ENCODE measurements at regions not wholly inside any gene's neighbourhood (a gene's known extent, or its start where the extent isn't known, plus 50 kb on each side); places are given as distances from the start of the nearest gene placed in this dataset.

DNA sequence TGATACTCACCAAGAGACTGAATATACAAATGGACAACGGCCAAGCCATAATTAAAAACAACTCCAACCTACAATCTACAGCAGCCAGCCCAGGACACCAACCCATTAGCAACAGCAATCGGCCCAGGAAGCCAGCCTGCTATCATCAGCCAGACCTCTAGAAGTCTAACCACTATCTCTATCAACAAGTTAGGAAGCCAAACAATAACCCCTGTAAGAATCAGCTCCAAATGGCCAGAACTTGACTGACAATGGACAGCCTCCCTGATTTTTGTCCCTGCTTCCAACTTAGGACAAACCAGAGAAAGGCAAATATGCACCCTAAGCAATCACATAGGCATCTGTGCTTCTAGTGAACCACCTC lies 511.8 kb upstream of the JARID2 start:
- Histone ChIP-seq H3K4me3 (no peak overlapping the region), H3K9me3 (no peaks in the 10 kb centered on the region), H3K36me3 (no peaks in the 10 kb centered on the region), H3K27ac (peak overlapping the region in 1 of 4 donors; percentile 38), H3K27me3 (no peaks in the 10 kb centered on the region), H3K4me1 (no peaks in the 10 kb centered on the region)
- no peak for DNase-seq
- TF ChIP-seq, protein P1, sequence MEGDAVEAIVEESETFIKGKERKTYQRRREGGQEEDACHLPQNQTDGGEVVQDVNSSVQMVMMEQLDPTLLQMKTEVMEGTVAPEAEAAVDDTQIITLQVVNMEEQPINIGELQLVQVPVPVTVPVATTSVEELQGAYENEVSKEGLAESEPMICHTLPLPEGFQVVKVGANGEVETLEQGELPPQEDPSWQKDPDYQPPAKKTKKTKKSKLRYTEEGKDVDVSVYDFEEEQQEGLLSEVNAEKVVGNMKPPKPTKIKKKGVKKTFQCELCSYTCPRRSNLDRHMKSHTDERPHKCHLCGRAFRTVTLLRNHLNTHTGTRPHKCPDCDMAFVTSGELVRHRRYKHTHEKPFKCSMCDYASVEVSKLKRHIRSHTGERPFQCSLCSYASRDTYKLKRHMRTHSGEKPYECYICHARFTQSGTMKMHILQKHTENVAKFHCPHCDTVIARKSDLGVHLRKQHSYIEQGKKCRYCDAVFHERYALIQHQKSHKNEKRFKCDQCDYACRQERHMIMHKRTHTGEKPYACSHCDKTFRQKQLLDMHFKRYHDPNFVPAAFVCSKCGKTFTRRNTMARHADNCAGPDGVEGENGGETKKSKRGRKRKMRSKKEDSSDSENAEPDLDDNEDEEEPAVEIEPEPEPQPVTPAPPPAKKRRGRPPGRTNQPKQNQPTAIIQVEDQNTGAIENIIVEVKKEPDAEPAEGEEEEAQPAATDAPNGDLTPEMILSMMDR (IDR thresholded peaks at IDR 0.05) = no peak
- no peak for TF ChIP-seq POLR2A (IDR thresholded peaks at IDR 0.05)
- TF ChIP-seq POLR2AphosphoS5 (IDR thresholded peaks at IDR 0.05) = no peak
- TF ChIP-seq EP300 (IDR thresholded peaks at IDR 0.05; ENCODE audit: low read depth) = no peak
- in situ Hi-C loops (cut with MboI; ENCODE audit: low pct_ligation_motif_present in 1 of 4, low pct_unique_long_range_greater_than_20kb in 1 of 4, low sequenced_read_pairs in 3 of 4) = no loop called here
- 81 to 100% methylated on average over 1 to 2 of the region's 2 CpGs for WGBS, 2 donors (ENCODE audit: low coverage in 1 of 2)
- intact Hi-C loops (cut with DNase I; ENCODE audit: low total_unique reads) = no loop called here

DNA sequence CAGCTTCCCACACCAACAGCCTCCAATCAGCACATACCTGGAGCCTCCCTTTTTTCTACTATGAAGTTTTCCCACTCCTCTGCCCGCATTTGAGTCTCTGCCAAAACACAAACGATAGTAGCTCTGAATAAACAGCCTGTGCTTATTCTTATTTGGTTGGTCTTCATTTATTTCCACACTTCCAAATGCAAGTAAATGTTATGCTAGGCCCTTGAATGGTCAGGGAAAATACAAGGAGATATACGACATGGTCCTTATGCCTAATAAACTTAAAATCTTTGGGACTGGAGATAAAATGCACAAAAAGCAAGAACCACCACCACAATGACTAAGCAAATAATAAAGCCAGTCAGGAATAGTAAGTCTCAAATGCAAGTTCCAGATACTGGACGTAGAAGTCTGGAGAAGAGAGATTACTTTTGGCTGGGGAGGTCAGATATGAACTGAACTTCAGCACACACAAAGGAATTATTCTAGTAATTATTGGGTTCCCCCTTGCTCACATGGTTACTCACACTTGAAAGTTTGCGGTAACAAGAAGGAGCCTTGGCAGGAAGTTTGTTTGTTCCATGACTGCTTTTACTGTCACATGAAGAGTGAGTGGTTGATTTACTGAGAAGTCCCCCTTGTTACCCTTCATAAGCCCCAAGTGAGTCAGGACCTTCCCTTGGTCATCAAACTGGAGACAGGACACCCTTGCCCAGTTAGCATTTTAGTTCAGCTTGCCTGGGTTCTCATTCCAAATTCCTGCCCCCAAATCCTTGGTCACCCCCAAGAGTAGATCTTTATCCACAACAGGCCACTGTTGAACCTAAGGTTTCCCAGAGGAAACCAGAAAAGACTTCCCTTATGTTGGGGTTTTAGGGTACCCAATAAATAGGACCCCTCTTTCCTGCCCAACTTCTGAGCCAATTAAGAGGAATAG lies 511.2 kb upstream of the JARID2 start:
- TF ChIP-seq EP300 (IDR thresholded peaks at IDR 0.05; ENCODE audit: low read depth) (no peak), POLR2A (IDR thresholded peaks at IDR 0.05) (no peak), POLR2AphosphoS5 (IDR thresholded peaks at IDR 0.05) (no peak)
- TF ChIP-seq, protein P1 (IDR thresholded peaks at IDR 0.05) = no peak
- DNase-seq = no peak
- no peaks in the 10 kb centered on the region for H3K9me3 ChIP-seq
- H3K27ac ChIP-seq = peak overlapping the region in 2 of 4 donors; percentile 35 to 38
- intact Hi-C loops (cut with DNase I; ENCODE audit: low total_unique reads) (no loop called here), in situ Hi-C loops (cut with MboI; ENCODE audit: low pct_ligation_motif_present in 1 of 4, low pct_unique_long_range_greater_than_20kb in 1 of 4, low sequenced_read_pairs in 3 of 4) (no loop called here)
- no peaks in the 10 kb centered on the region for H3K4me1 ChIP-seq
- no peaks in the 10 kb centered on the region for H3K27me3 ChIP-seq
- no peak overlapping the region for H3K4me3 ChIP-seq
- WGBS, 2 donors (ENCODE audit: low coverage in 1 of 2) = 60 to 68% methylated on average over 4 to 5 of the region's 5 CpGs
- H3K36me3 ChIP-seq = no peaks in the 10 kb centered on the region

DNA sequence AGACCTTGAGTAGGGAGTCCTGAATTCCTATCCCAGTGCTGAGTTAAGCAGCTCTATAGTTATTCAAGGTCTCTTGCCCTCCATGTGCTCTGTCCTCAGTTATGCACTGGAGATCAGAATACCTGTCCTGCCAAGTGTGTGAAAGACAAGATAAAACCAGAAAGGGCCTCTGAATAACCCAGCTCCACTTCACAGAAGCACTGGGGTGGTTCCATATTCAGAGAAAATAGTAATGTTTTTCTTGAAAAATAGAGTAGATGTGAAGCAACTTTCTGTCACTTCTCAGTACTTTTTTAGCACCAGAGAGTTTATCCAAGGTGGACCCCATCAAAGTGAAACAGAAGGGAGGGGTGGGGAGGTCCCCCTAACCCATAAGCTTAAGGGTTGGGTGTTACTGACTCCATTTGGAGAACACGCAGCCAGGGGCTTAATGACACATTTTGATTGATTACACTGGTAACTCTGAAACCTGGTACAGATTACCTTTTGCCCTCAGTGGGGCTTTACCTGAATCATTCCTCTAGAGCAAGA lies 509.8 kb upstream of the JARID2 start:
- 88 to 100% methylated on average over 1 of the region's 1 CpG for WGBS, 2 donors (ENCODE audit: low coverage in 1 of 2)
- in situ Hi-C loops (cut with MboI; ENCODE audit: low pct_ligation_motif_present in 1 of 4, low pct_unique_long_range_greater_than_20kb in 1 of 4, low sequenced_read_pairs in 3 of 4) = no loop called here
- Histone ChIP-seq H3K9me3 (no peaks in the 10 kb centered on the region), H3K27me3 (no peaks in the 10 kb centered on the region), H3K36me3 (no peaks in the 10 kb centered on the region), H3K4me3 (no peak overlapping the region), H3K27ac (no peak overlapping the region), H3K4me1 (no peaks in the 10 kb centered on the region)
- DNase-seq = no peak
- TF ChIP-seq POLR2AphosphoS5 (IDR thresholded peaks at IDR 0.05) (no peak), POLR2A (IDR thresholded peaks at IDR 0.05) (no peak), EP300 (IDR thresholded peaks at IDR 0.05; ENCODE audit: low read depth) (no peak)
- TF ChIP-seq, protein P1 (IDR thresholded peaks at IDR 0.05) = no peak
- intact Hi-C loops (cut with DNase I; ENCODE audit: low total_unique reads) = no loop called here

DNA sequence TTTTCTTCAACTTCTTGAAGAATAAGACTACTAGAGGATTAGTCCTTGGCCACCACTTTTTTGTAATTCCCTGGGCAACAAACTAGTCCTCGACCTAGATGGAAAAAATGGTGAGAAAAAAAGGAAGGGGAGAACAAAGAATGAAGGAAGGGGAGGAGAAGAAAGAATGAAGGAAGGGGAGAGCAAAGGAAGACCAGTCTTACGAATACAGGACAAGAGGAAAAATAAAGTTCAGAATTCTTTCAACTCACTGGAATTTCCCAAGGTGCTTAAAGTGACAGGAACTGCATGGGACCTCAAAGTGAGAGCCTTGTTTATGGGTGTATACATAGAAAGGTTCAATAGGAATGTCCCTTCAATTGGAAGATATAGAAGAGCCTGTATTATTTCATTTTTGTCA lies 509.3 kb upstream of the JARID2 start:
- H3K4me3 ChIP-seq = no peak overlapping the region
- TF ChIP-seq EP300 (IDR thresholded peaks at IDR 0.05; ENCODE audit: low read depth) (no peak), POLR2AphosphoS5 (IDR thresholded peaks at IDR 0.05) (no peak), POLR2A (IDR thresholded peaks at IDR 0.05) (no peak)
- TF ChIP-seq, protein P1 (IDR thresholded peaks at IDR 0.05) = no peak
- no peak for DNase-seq
- H3K4me1 ChIP-seq = no peaks in the 10 kb centered on the region
- 85% methylated on average over 2 of the region's 2 CpGs for WGBS, 2 donors (ENCODE audit: low coverage in 1 of 2)
- no peaks in the 10 kb centered on the region for H3K9me3 ChIP-seq
- no peaks in the 10 kb centered on the region for H3K27me3 ChIP-seq
- intact Hi-C loops (cut with DNase I; ENCODE audit: low total_unique reads) (no loop called here), in situ Hi-C loops (cut with MboI; ENCODE audit: low pct_ligation_motif_present in 1 of 4, low pct_unique_long_range_greater_than_20kb in 1 of 4, low sequenced_read_pairs in 3 of 4) (no loop called here)
- no peaks in the 10 kb centered on the region for H3K36me3 ChIP-seq
- H3K27ac ChIP-seq = no peak overlapping the region
